CD4-positive, alpha-beta T cell (primary cell): ENCODE measurements at regions not wholly inside any gene's neighbourhood (a gene's known extent, or its start where the extent isn't known, plus 50 kb on each side); places are given as distances from the start of the nearest gene placed in this dataset.

Experiments used
- ATAC-seq: fragments of 200-7000 bp; cut with Tn5 transposase; one replicate; pipeline ENCODE4 v1.10.0; 2022; ENCODE audit warnings: mild to moderate bottlenecking; ENCODE audit not compliant: poor library complexity
- CTCF ChIA-PET: fragments of 350-600 bp; sonication (Branson Sonifier 250); formaldehyde crosslinking; loops from one replicate; lab custom pipeline; 2021; ENCODE audit warnings: antibody characterized with exemption, inconsistent platforms; lab: Charles Lee
- POLR2A ChIA-PET: fragments of 350-600 bp; sonication (Branson Sonifier 250); formaldehyde crosslinking; loops from one replicate; lab custom pipeline; 2021; ENCODE audit warnings: antibody characterized with exemption, inconsistent platforms; lab: Charles Lee
- DNase-seq, 14 experiments: peaks; one replicate each; pipeline ENCODE4 v3.0.0-alpha.2; 2013 to 2020; ENCODE audit warnings: mixed read lengths in 2 of 14
- H3K27ac ChIP-seq, 2 donors: one replicate each; pipeline versions ENCODE4 v1.5.1 to v1.7.0; 2013; ENCODE audit warnings: low read length in 2 of 2, low read depth in 1 of 2, mild to moderate bottlenecking in 1 of 2
- H3K27me3 ChIP-seq, 2 experiments: 1 replicate in 1 of 2; 2 replicates in 1 of 2; pipeline versions ENCODE4 v1.6.1 to v1.7.0; 2013; ENCODE audit warnings: low read length in 2 of 2, control low read depth in 1 of 2, mild to moderate bottlenecking in 1 of 2, moderate library complexity in 1 of 2; ENCODE audit not compliant: insufficient read depth in 2 of 2, control insufficient read depth in 1 of 2
- H3K36me3 ChIP-seq: one replicate; pipeline ENCODE4 v1.6.1; 2013; ENCODE audit warnings: low read length, control low read depth; ENCODE audit not compliant: insufficient read depth
- H3K4me1 ChIP-seq: one replicate; pipeline ENCODE4 v1.6.1; 2013; ENCODE audit warnings: low read length, control low read depth; ENCODE audit not compliant: insufficient read depth
- H3K4me3 ChIP-seq: one replicate; pipeline ENCODE4 v1.5.1; 2013; ENCODE audit warnings: mild to moderate bottlenecking, low read length, moderate library complexity
- H3K9me3 ChIP-seq, 2 experiments: 1 replicate in 1 of 2; 2 replicates in 1 of 2; pipeline versions ENCODE4 v1.6.1 to v1.7.0; 2013; ENCODE audit warnings: low read length in 2 of 2, mild to moderate bottlenecking in 2 of 2, control low read depth in 1 of 2, moderate library complexity in 1 of 2; ENCODE audit not compliant: control insufficient read depth in 1 of 2, insufficient read depth in 1 of 2
- H3K27ac Mint-ChIP-seq: one replicate; pipeline ENCODE4 v1.8.0; 2020; ENCODE audit warnings: mixed read lengths
- H3K27me3 Mint-ChIP-seq: one replicate; pipeline ENCODE4 v1.8.0; 2021; ENCODE audit warnings: mixed read lengths
- H3K36me3 Mint-ChIP-seq: one replicate; pipeline ENCODE4 v1.8.0; 2021; ENCODE audit warnings: low read depth, mixed read lengths
- H3K4me1 Mint-ChIP-seq: one replicate; pipeline ENCODE4 v1.8.0; 2021; ENCODE audit warnings: low read depth, mixed read lengths
- H3K4me3 Mint-ChIP-seq: one replicate; pipeline ENCODE4 v1.8.0; 2020; ENCODE audit warnings: mild to moderate bottlenecking, mixed read lengths
- H3K9me3 Mint-ChIP-seq: one replicate; pipeline ENCODE4 v1.8.0; 2020; ENCODE audit warnings: mixed read lengths
- intact Hi-C, 2 experiments: fragments of 100-400 bp; cut with DNase I in 1 of 2; cut with micrococcal nuclease in 1 of 2; formaldehyde crosslinking; loops; one replicate each; pipeline versions ENCODE4 v1.15.1 to v1.9.0; 2023 to 2025; cut with DNase I, micrococcal nuclease
- TF ChIP-seq, protein P1 (sequence below): fragments of 200-600 bp; IDR thresholded peaks from one replicate; pipeline ENCODE4 v1.8.0; 2022; ENCODE audit warnings: antibody characterized with exemption, mild to moderate bottlenecking

DNA sequence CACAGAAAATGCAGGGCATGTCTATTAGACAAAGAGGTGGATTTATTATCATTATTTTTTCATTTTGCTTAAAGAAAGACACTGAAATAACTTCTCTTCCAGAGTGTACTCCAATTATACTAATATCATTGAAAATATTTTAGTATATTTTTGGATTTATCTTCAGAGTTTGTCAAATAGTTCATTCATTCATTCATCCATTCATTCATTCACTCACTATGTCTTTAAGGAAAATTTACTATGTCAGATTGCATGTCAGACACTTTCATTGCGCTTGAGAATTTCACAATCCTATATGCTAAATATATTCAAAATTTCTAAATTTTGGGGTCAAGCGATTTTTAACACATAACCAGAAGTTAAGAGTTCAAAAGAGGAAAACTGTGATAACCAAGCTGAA lies 479.1 kb downstream of the ZEB2 start:
- H3K27ac Mint-ChIP-seq = no peak overlapping the region
- no peak overlapping the region for H3K4me3 Mint-ChIP-seq
- no peak overlapping the region for H3K4me3 ChIP-seq
- DNase-seq (no peak), ATAC-seq (no peak)
- intact Hi-C loops = no loop called here
- H3K27me3 Mint-ChIP-seq = no peaks in the 10 kb centered on the region
- H3K36me3 ChIP-seq = no peaks in the 10 kb centered on the region
- no peaks in the 10 kb centered on the region for H3K4me1 ChIP-seq
- no peaks in the 10 kb centered on the region for H3K27me3 ChIP-seq
- peaks cover 4% of the 10 kb centered on the region for H3K4me1 Mint-ChIP-seq
- CTCF ChIA-PET = no interaction called here
- no peaks in the 10 kb centered on the region for H3K36me3 Mint-ChIP-seq
- no peaks in the 10 kb centered on the region for H3K9me3 Mint-ChIP-seq
- H3K27ac ChIP-seq = no peak overlapping the region
- POLR2A ChIA-PET = no interaction called here
- no peaks in the 10 kb centered on the region for H3K9me3 ChIP-seq
- TF ChIP-seq, protein P1, sequence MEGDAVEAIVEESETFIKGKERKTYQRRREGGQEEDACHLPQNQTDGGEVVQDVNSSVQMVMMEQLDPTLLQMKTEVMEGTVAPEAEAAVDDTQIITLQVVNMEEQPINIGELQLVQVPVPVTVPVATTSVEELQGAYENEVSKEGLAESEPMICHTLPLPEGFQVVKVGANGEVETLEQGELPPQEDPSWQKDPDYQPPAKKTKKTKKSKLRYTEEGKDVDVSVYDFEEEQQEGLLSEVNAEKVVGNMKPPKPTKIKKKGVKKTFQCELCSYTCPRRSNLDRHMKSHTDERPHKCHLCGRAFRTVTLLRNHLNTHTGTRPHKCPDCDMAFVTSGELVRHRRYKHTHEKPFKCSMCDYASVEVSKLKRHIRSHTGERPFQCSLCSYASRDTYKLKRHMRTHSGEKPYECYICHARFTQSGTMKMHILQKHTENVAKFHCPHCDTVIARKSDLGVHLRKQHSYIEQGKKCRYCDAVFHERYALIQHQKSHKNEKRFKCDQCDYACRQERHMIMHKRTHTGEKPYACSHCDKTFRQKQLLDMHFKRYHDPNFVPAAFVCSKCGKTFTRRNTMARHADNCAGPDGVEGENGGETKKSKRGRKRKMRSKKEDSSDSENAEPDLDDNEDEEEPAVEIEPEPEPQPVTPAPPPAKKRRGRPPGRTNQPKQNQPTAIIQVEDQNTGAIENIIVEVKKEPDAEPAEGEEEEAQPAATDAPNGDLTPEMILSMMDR = no peak

DNA sequence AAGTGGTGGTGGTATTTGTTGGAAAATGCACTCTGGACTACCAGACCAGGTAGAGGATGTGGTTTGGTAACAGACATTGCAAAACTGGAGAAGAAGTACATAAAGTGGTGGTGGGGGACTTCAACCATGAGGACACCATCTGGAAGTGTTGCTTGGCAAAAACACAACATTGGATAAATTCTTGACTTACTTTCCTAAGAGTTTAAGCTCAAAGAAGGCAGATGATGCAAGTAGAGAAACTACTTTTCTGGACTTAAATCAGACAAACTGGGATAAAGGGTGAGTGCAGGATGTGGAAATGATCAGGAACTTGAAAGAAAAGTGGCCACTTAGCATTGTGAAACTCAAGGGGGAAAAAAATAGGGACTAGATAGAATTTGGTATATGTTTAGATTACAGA lies 487.4 kb downstream of the ZEB2 start:
- ChIA-PET CTCF (no interaction called here), POLR2A (no interaction called here)
- no peak overlapping the region for H3K4me3 Mint-ChIP-seq
- no peaks in the 10 kb centered on the region for H3K4me1 ChIP-seq
- H3K4me1 Mint-ChIP-seq = no peaks in the 10 kb centered on the region
- ATAC-seq = no peak
- no peak for DNase-seq
- no peaks in the 10 kb centered on the region for H3K9me3 ChIP-seq
- H3K27ac Mint-ChIP-seq = no peak overlapping the region
- no peaks in the 10 kb centered on the region for H3K27me3 ChIP-seq
- H3K9me3 Mint-ChIP-seq = no peaks in the 10 kb centered on the region
- TF ChIP-seq, protein P1 = no peak
- H3K36me3 Mint-ChIP-seq = no peaks in the 10 kb centered on the region
- H3K36me3 ChIP-seq = no peaks in the 10 kb centered on the region
- intact Hi-C loops = no loop called here
- H3K27ac ChIP-seq = no peak overlapping the region
- H3K27me3 Mint-ChIP-seq = no peaks in the 10 kb centered on the region
- no peak overlapping the region for H3K4me3 ChIP-seq

DNA sequence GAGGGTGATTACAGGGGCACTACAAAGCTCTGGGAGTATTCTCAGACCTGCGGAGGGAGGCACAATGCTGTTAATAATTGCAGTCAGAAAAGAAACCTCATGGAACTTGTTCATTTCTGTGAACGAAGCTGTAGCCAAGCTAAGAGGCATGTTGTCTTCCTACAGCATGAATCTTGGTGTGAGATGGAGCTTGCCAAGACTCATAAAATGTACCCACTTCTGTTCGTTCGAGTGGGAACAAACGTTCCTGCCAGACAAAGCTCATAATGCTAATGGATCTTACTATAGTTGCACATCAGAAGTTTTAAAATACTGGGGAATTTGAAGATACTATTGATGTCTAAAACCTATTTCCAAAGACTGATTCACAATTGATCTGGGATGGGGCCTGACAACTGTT lies 489.1 kb downstream of the ZEB2 start:
- TF ChIP-seq, protein P1 = no peak
- ATAC-seq (no peak), DNase-seq (no peak)
- no peak overlapping the region for H3K4me3 ChIP-seq
- no peaks in the 10 kb centered on the region for H3K9me3 ChIP-seq
- H3K4me1 Mint-ChIP-seq = no peaks in the 10 kb centered on the region
- H3K36me3 ChIP-seq = no peaks in the 10 kb centered on the region
- H3K4me1 ChIP-seq = no peaks in the 10 kb centered on the region
- no peak overlapping the region for H3K27ac ChIP-seq
- no peak overlapping the region for H3K27ac Mint-ChIP-seq
- ChIA-PET CTCF (no interaction called here), POLR2A (no interaction called here)
- intact Hi-C loops = no loop called here
- H3K27me3 Mint-ChIP-seq = no peaks in the 10 kb centered on the region
- H3K36me3 Mint-ChIP-seq = no peaks in the 10 kb centered on the region
- H3K27me3 ChIP-seq = no peaks in the 10 kb centered on the region
- no peak overlapping the region for H3K4me3 Mint-ChIP-seq
- no peaks in the 10 kb centered on the region for H3K9me3 Mint-ChIP-seq
